ENCODE measurements at regions not wholly inside any gene's neighbourhood (a gene's known extent, or its start where the extent isn't known, plus 50 kb on each side); places are given as distances from the start of the nearest gene placed in this dataset.

DNA sequence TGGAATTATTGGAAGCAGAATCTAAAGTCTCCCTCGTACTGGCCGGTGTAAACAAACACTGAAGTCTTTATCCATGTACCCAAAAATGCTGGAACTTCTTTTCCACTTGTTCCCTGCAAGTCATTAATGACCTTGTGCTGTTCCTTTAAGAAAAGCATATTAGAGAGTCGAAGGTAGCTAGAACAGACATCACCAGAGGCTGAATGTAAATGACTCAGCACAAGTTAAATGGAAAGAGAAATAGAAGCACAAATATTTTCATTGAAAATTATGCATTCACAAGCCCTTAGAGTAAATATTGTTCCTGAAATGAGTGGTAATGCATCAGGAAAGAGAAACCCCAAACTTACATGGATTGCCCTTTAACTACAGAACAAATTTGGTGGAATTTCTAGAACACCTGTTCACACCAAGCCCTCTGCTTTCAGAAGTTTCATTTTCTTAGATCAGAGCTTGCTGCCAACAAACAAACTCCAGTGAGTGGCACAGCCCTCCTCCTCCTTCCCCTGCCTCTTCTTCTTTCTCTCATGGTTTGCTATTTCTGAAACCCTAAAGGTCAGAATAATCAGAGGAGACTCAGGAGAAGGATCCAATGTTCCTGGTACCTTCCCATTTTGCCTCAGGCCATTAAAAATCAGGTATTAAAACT is 264.3 kb downstream of the TXNL1 start:
- Histone ChIP-seq H2BK12ac (ENCODE audit: low read depth, low read length) (no peak overlapping the region), H2BK20ac (ENCODE audit: low read length) (no peak overlapping the region), H3K23ac (ENCODE audit: insufficient read length) (no peak overlapping the region), H3K4ac (replicated peaks; ENCODE audit: insufficient read length, low read depth, low read length) (no peak overlapping the region), H3K56ac (replicated peaks; ENCODE audit: insufficient read length, low read depth, low read length) (no peak overlapping the region), H3K14ac (ENCODE audit: insufficient read length) (no peak overlapping the region), H3K27ac (ENCODE audit: low read depth, low read length) (no peak overlapping the region), H3K4me2 (ENCODE audit: insufficient read depth in 1 of 2, low read depth in 2 of 2, low read length in 2 of 2) (no peak overlapping the region), H3K9ac (replicated peaks in 1 of 4; ENCODE audit: extremely low read depth in 1 of 4, low read depth in 3 of 4, low read length in 3 of 4) (no peak overlapping the region), H3K9me3 (ENCODE audit: insufficient read depth in 2 of 2, low read depth in 1 of 2, low read length in 1 of 2) (no peaks in the 10 kb centered on the region), H4K20me1 (replicated peaks in 1 of 2; ENCODE audit: control insufficient read depth in 1 of 2, insufficient read depth in 2 of 2, low read length in 2 of 2) (no peaks in the 10 kb centered on the region), H2BK15ac (ENCODE audit: low read length) (no peak overlapping the region), H3K4me1 (replicated peaks in 1 of 4; ENCODE audit: control insufficient read depth in 3 of 4, insufficient read depth in 4 of 4, low read length in 3 of 4) (no peaks in the 10 kb centered on the region), H3K18ac (ENCODE audit: extremely low read depth, low read length) (no peak overlapping the region), H2AK5ac (ENCODE audit: low read depth, low read length) (no peak overlapping the region), H3K79me1 (ENCODE audit: low read depth, low read length) (no peaks in the 10 kb centered on the region), H4K8ac (ENCODE audit: extremely low read depth, insufficient read depth, low read length) (no peak overlapping the region), H3K4me3 (ENCODE audit: extremely low read depth in 1 of 4, insufficient read depth in 2 of 4, low read depth in 3 of 4, low read length in 4 of 4) (no peak overlapping the region), H4K91ac (replicated peaks; ENCODE audit: insufficient read length, low read length) (no peak overlapping the region), H3K36me3 (ENCODE audit: control insufficient read depth in 2 of 4, insufficient read depth in 4 of 4, low read length in 3 of 4) (no peaks in the 10 kb centered on the region), H4K5ac (ENCODE audit: insufficient read length, low read depth, low read length) (no peak overlapping the region), H3K27me3 (replicated peaks in 1 of 4; ENCODE audit: control insufficient read depth in 3 of 4, extremely low read depth in 1 of 4, insufficient read depth in 3 of 4, low read length in 3 of 4) (no peaks in the 10 kb centered on the region), H3K23me2 (ENCODE audit: low read depth, low read length) (no peaks in the 10 kb centered on the region; the same call in 1 of the 2 replicates), H2AFZ (ENCODE audit: low read length) (0 out of 2 replicates have a peak overlapping the region, but pooled peaks have one; percentile 10), H2BK5ac (ENCODE audit: low read depth, low read length) (no peak overlapping the region), H3K79me2 (ENCODE audit: control insufficient read depth in 1 of 2, insufficient read depth in 2 of 2, low read length in 2 of 2) (no peaks in the 10 kb centered on the region), H2BK120ac (replicated peaks; ENCODE audit: low read depth, low read length) (no peak overlapping the region)
- WGBS, 2 experiments (ENCODE audit: extremely low coverage in 1 of 2, insufficient coverage in 1 of 2, insufficient read length in 1 of 2, insufficient replicate concordance in 2 of 2, low coverage in 1 of 2, low lambda C conversion rate in 2 of 2, missing lambda C conversion rate in 1 of 2) = 81% methylated on average over 3 of the region's 3 CpGs; no CpG with 5 or more reads in 1 of the 2 experiments
- ChIA-PET CTCF (ENCODE audit: partially characterized antibody) (interaction anchor here (0.6 kb wide), 1 partner anchor 19 kb away, joined by 3 read pairs; no protein-coding TSS in a partner anchor), POLR2A (ENCODE audit: partially characterized antibody) (no interaction called here)
- DNase-seq (ENCODE audit: low read depth in 1 of 2, low spot score in 2 of 2) (no peak), FAIRE-seq (no peak)
- TF ChIP-seq EP300 (IDR thresholded peaks at IDR 0.05; ENCODE audit: borderline replicate concordance in 1 of 2, low read depth in 2 of 2, low read length in 2 of 2) = no peak
- TF ChIP-seq POU5F1 (IDR thresholded peaks at IDR 0.05; ENCODE audit: low read depth, low read length) = no peak
- no peak for TF ChIP-seq ASH2L (IDR thresholded peaks at IDR 0.05; ENCODE audit: low read length)
- no peak for TF ChIP-seq NANOG (IDR thresholded peaks at IDR 0.05; ENCODE audit: insufficient read depth, low read depth, low read length, poor library complexity, severe bottlenecking)
- TF ChIP-seq, protein P1, sequence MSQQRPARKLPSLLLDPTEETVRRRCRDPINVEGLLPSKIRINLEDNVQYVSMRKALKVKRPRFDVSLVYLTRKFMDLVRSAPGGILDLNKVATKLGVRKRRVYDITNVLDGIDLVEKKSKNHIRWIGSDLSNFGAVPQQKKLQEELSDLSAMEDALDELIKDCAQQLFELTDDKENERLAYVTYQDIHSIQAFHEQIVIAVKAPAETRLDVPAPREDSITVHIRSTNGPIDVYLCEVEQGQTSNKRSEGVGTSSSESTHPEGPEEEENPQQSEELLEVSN (IDR thresholded peaks at IDR 0.05) = no peak
- TF ChIP-seq RFX5 (IDR thresholded peaks at IDR 0.05; ENCODE audit: borderline replicate concordance, low read depth, low read length) = no peak
- TF ChIP-seq BRCA1 (IDR thresholded peaks at IDR 0.05; ENCODE audit: low read depth, low read length) = no peak
- TF ChIP-seq, protein P2, sequence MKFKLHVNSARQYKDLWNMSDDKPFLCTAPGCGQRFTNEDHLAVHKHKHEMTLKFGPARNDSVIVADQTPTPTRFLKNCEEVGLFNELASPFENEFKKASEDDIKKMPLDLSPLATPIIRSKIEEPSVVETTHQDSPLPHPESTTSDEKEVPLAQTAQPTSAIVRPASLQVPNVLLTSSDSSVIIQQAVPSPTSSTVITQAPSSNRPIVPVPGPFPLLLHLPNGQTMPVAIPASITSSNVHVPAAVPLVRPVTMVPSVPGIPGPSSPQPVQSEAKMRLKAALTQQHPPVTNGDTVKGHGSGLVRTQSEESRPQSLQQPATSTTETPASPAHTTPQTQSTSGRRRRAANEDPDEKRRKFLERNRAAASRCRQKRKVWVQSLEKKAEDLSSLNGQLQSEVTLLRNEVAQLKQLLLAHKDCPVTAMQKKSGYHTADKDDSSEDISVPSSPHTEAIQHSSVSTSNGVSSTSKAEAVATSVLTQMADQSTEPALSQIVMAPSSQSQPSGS (IDR thresholded peaks at IDR 0.05; ENCODE audit: low read length) = no peak
- TF ChIP-seq BACH1 (IDR thresholded peaks at IDR 0.05; ENCODE audit: low read length) = no peak

Data from H1 (cell line).